SW480 (cell line): ENCODE measurements at regions not wholly inside any gene's neighbourhood (a gene's known extent, or its start where the extent isn't known, plus 50 kb on each side); places are given as distances from the start of the nearest gene placed in this dataset.
A peak's percentile ranks its signal among the peaks of the same experiment; 100 is the strongest.

ENCODE experiments used
- DNase-seq: peaks from one replicate; pipeline ENCODE4 v3.0.0-alpha.2; 2016; ENCODE audit warnings: low spot score

GRCh38 chr12:69062621-69063237, 129.8 kb upstream of the CPM start:
- no peak for DNase-seq

- no peak for DNase-seq
Observed at GRCh38 chr12:69064734-69065443, 131.9 kb upstream of the CPM start.

DNA sequence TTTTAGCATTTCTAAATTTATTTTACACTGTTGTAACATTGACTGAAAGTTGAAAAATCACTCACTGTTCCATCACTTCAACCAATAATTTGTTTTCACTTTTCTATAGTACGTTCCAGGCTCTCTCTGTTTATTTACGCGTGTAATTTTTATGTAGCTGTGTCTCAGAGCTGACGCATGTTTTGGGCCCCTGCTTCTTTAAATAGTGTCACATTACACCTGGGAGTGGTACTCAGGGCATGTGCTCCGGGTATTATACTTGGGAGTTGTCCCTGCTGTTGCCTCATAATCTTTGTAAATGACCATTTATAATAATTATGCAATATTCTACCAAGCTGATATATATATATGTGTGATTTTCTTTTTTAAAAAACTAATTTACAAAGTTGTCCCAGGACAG, 132.8 kb upstream of the CPM start:
- DNase-seq = peak; percentile 36

DNA sequence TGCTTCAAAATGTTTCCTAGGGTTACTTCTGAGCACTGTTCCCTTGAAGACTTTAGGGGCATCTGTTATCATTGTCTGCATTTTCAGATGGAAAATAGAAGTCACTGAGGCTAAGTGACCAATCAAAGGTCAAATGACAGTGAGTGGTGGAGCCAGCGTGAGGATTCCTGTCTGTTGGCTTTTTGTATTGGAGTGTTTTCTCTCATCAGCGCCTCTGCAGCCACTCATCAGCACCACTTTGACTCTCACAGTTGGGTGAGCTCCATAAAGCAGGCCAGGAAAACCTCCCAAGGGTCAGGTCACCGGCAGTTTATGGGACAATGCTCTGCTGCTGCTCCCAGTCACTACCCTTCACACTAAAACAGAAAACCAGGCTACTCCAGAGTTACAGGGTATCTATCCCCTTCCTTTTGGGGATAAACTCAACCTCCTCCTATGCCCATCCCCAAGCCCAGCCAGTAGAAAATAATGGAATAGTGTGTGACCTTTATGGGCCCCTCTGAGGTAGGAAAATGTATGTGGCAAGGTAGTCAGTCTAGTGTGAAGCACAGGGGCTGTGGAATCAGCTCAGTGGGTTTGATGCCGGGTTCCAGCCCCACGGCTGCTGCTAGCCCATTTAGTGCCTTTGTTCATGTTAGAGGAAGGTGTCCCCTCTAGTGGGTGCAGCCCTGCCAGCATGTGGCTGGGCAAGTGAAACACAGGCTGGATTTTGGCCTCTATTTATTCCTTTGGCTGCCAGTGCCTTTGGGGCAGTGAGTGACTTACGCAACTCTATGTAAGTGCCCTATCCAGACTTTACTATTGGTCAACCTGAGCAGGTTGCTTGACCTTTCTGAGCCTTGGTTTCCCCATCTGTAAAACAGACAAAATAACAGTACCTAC, 133.8 kb upstream of the CPM start:
- no peak for DNase-seq

DNA sequence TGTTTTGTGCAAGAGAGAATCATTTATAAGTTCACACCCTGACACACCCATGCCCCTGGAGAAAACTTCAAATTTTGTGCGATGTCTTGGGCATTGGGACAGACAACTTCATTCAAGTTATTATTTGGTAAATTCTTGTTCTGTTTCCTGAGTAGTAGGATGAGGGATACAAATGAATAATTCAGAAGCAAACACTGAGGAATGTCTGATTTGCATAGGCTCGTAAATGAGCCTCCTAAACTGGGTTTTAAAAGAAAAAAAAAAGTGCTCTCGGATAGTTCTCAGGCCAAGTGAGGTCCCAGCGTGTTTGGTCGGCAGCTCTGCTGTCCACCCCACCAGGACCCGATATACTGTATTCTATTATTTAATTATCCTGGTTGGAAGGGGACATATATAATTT, 134.7 kb upstream of the CPM start:
- no peak for DNase-seq

DNA sequence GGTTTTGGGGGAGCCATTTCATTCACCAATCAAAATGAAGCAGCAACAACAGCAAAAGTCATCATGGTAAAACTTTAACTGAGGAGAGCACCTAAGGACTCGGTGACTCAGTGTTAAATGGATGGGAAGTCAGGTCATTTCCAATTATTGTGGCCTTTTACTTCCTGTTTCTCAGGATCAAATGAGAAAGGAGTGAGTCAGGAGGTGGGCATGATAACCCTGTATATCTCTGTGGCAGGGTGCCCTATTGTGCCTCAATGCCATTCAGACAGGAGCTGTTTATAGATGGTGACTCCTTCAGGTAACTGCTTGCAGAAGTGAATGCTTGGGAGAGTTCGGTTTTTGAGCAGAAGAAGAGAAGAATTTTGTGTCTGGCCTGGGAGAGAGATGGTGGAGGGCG, 135.5 kb upstream of the CPM start:
- peak; percentile 87 for DNase-seq

DNA sequence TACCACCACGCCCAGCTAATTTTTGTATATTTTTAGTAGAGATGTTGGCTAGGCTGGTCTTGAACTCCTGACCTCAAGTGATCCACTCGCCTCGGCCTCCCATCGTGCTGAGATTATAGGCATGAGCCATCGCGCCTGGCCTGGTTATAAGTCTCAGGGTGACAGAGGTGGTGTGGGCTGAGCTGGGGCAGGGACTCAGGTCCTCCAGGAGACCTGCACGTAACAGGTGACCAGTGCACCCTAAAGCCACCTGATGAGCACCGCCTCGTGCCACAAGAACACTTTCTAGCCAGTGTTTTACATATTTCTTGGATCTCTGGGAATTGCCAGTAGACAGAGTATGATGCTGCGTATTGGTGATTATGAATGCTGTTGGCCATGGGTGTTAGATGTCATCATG, 136.5 kb upstream of the CPM start:
- no peak for DNase-seq

DNA sequence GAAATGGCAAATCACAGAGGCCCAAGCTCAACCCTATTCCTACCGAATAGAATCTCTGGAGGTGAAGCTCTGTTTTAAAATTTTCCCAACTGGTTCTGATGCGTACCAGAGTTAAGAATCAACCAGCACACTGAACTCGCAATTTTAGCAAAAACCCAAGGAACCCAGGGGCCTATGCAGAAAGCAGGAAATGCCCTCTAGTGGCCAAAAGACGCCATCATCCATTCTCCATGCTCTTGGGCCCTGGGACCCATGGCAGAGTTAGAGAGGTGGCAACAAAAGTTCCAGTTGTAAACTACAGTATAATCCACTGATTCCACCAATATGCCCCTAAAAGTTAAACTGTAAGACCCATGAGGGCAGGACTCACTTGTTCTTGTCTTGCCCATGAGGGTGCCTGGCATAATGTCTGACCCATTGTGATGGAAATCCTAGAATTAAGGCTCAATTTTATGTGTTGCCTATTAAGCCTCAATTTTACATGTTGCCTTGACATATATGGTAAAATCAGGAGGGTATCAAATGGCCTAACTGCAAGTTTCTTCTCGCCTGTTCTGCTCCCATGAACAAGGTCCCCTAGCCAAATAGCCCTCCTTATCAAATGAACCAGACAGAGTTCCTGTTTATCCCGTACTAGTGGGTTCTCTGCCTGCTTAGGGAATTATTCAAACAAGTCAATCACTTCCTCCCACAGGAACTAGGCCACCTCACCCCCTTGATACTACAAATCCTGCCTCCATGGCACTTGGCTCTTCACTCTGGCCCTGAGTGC, 137.5 kb upstream of the CPM start:
- DNase-seq = peak; percentile 41

DNA sequence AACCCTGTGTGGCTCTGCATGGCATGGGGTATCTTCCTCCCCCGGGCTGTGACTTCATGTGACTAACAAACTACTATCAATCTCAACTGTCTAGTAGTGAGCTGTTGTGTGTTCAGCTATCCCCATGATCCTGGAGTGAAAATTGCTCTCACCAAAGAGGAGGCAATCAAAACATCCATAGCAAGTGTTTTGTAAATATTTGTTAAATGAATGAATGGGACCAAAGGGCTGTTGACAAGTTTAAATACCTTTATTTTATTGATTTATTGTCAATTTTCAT, 138.1 kb upstream of the CPM start:
- DNase-seq = no peak

DNA sequence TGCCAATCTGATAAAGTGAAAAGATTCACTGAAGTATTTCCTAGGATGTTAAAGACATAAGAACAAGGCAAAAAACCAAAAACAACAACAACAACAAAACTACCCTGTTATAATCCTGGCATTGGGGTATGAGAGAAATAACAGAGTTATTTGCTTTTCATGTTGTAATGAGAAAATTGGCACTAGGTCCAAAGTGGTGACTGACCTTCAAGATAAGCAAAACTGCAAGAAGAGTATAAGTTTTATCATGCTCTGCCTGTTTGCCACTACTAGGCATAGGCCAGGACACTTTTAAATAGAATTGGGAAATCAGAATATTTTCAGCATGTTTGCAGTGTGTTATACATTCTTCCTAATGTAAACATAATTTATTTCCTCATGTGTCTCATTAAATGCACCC, 140.1 kb upstream of the CPM start:
- no peak for DNase-seq

GRCh38 chr12:69074556-69075349, 141.8 kb upstream of the CPM start:
- DNase-seq = no peak

DNA sequence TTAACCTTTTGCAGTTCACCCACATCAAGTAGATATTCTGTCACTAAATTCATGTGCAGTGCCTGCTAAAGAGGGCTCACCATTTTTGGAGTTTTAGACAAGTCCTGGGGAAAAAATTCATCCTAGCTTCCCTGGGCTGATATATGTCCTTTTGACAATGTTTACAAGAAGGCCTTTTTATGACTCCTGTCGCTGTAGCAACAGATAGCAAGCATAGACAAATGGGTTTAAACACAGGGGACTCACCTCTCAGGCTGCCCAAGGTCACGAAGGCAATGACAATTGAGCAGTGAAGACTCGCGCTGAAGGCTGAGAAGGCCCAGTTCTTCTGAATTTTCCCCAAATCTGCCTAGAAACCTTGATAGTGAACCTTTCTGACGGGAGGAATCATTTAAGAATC, 150.7 kb upstream of the CPM start:
- DNase-seq = no peak

GRCh38 chr12:69084816-69085378, 151.9 kb upstream of the CPM start:
- DNase-seq = no peak

DNA sequence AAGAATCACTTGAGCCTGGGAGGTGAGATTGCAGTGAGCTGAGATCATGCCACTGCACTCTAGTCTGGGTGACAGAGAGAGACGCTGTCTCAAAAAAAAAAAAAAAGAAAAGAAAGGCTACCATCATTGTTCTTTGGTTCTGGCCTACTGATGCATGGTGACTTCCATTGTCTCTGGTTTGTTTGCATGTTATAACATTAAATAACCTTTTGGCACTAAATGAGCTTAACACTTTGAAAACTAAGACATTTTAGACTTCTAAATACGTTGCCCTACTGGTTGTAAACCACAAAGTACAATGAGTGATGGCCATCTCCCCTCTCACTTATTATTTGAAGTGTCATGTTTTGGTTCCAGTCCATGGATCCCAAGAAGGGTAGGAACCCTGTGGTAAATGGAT, 152.9 kb upstream of the CPM start:
- DNase-seq = no peak

GRCh38 chr12:69087986-69088385, 151.4 kb upstream of the CPSF6 start:
- no peak for DNase-seq

- DNase-seq = no peak
Observed at GRCh38 chr12:69090722-69091121, 148.6 kb upstream of the CPSF6 start.

DNA sequence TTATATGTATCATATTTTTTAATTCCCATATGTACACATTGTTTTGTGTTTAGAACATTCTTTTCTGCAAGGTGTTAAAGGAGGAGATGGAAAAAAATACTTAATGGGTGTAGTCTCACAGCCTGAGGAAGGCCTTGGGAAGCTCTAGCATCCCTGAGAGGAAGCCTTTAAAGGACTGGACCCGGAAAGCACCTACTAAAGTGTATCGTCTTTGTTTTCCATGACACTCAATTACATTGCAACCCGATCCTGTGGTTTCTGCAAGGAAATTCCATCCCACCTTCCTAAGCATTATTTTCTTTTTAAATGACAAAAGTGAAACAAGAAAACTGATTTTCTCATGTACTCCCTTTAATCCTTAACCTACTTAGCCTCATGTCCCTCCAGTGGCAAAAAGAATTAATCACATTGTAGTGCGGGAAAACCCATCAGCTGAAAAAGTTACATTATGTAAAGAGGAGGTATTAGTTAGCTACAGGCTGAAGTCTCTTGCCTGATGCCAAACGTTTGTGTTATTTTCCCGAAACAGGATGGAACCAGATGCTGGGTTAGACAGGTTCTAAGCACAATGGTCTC, 147.8 kb upstream of the CPSF6 start:
- DNase-seq = no peak

- DNase-seq = no peak
Observed at GRCh38 chr12:69092137-69092536, 147.2 kb upstream of the CPSF6 start.

- no peak for DNase-seq
Observed at GRCh38 chr12:69094606-69095216, 144.7 kb upstream of the CPSF6 start.

GRCh38 chr12:69095765-69096477, 143.4 kb upstream of the CPSF6 start:
- no peak for DNase-seq
